ENCODE measurements at regions not wholly inside any gene's neighbourhood (a gene's known extent, or its start where the extent isn't known, plus 50 kb on each side); places are given as distances from the start of the nearest gene placed in this dataset.

DNA sequence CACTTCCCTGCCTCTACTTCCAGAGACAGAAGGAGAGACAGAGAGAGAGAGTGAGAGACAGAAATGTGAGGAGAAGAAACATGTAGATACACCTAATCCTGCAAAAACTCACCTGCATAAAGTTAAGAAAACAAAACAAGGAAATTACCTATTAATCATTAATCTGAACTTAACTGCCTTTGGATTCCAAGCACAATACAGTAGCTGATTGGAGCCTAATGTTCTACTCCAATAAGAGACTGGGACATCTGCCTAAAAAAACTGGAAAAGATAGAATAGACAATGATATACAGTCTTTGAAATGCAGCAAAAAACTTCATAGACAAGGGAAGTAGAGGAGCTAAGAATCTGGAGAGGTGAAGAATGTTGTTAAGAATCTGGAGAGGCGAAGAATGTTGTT lies 910.2 kb upstream of the SLC10A2 start:
- intact Hi-C loops (cut with micrococcal nuclease) = no loop called here

DNA sequence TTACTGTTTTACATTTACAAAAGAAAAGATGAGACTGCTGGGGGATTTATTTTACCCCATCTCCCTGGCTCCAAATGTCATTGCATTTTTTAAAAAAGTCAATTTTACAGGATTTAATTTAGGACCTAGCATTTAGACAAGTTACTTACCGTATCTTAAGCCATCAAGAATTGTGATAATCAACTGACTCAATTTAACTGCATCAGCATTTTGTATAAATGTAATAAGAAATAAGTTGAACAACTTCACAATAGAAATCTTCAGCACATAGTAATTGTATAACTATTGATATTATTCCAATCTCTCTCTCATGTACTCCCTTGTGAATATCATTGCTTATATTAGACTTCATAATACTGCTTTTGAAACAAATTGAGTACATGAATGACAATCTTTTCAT lies 907.5 kb upstream of the SLC10A2 start:
- intact Hi-C loops (cut with micrococcal nuclease) = no loop called here

DNA sequence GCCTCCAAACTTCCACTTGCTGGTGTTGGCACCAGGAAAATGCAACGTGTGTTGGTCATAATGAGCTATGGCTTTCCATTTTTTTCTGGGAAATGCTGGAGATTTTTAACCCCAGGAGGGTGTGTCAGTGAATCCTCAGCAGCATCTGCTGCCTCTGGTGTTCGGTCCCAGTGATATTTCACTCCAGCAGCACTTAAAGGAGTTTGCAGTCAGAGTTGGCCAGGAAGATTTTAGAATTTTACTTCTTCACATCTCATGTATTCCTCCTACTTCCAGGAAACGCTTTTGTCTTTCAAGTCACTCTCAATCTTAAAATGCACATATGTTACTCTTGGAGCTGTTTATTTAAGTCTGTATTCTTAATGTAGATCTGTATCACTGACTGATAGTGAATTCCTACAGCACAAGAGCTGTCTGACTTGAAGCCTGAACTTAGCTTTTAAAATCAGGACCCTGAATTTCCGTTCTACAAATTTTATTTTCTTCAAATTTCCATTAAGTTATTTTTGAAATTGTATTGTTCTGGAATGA lies 903.4 kb upstream of the SLC10A2 start:
- intact Hi-C loops (cut with micrococcal nuclease) = no loop called here

DNA sequence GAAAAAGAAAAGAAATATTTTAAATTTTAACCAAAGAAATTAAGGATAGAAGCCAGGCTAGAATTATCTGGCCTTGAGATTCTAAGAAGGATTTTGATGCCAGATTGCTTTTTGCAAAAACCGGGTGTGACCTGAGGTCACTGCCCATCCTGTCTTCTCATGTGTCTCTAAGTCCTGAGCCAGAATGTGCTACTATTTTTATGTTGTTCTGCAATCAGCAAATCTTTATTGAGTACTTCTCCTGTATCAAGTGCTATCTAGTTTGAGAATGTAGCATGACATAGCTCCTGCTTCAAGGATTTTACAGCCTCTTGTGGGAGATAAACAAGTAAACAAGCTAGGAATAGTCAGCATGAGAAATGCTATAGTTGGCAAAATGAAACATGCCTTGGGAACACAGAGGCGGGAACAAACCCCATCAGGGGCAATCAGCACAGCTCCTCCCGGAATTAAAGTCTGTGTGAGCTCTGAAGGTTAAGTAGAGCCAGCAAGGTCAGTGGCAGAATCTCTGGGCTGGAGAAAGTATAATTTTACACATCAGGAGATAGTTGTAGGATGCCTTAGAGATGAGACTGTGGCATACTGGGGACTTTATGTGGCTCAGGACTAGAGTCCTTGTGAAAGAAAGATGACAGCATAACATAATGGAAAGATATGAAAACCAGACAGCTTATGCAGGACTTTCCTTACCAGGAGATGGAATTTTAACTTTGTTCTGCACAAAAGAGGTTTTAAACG lies 899.5 kb upstream of the SLC10A2 start:
- intact Hi-C loops (cut with micrococcal nuclease) = no loop called here

DNA sequence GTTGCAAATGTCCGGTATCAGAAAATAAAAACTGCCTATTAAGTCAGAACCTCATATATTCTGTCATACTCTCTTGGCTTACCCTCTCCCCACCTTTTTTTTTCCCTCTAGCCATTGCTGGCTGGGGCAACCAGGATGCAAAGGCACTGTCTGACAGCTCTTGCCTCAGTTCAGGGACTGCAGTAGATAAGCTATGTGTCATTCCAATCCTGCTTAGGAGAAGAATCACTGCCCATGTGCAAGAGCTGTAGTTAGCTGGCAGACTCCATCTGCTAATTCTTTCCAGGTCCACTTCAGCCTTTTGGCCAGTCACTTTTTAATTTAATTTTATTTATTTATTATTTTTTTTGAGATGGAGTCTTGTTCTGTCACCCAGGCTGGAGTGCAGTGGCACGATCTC lies 895.6 kb upstream of the SLC10A2 start:
- intact Hi-C loops (cut with micrococcal nuclease) = no loop called here

DNA sequence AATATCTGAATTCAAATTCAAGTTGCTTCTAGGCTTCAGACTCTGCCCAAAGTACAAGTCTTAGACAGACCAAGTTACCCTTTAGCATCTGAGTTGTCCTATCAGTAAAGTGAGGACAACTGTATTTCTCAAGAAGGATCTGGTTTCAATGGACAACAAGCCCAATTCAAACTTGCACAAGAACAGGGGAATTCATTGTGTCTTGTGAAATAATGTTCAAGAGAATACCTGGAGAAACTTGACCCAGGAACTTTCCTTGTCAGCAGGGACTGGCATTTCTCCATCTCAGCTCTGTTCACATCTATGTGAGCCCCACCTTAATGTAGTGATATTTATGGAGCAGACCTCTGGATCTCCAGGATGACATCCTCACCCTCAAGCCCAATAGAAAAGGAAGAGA lies 894.9 kb upstream of the SLC10A2 start:
- intact Hi-C loops (cut with micrococcal nuclease) = no loop called here

DNA sequence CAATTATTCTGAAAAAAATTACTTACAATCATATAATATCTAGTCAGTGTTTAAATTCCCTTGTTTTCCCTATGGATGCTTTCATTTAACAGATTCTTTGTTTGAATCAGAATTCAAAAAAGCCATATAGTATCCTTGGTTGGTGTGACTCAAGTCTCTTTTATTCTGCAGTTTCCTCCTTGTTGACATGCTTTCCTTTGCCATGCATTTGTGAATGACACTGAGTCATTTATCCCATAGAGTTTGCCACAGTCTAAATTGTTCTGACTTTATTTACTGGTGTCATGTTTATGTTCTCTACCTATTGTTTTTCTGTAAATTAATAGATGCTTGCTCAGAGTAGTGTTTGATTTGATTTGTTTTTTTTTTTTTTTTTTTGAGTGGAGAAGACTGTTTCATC lies 893.8 kb upstream of the SLC10A2 start:
- intact Hi-C loops (cut with micrococcal nuclease) = no loop called here

DNA sequence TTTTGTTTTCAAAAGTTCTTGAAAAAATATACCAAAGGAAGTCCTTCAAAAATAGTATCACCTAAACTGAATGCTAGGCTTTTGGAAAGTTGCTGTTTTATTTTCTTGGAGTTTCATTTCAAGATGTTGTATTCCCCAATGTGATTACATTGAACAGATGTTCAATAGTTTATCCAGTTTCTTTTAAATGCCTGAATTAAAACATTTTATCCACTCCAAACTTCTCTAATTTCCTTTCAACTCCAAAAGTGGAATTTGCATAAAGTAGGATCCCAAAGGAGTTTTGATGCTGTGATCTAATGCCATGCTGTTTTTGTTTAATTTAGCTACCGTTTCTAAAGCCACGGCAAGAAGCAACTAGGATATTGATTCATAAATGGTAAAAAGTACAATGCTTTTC lies 892.5 kb upstream of the SLC10A2 start:
- intact Hi-C loops (cut with micrococcal nuclease) = no loop called here

DNA sequence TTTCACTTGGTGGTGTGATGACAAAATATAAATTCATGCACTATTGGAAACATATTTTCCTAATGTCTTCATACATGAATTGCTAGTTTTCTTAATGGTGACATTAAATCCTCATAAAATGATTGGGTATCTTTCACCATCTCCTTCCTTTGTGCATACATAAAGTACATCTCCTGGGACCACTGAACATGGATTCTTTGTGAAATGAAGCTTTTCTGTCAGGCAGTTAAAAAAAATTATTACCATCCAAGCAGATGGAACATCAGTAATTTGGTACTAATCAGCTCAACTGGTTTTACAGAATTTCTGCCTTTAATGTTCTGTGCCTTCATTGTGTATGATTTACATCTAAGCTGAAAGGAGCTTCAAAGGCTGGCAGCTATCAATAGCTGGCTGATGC lies 891.7 kb upstream of the SLC10A2 start:
- intact Hi-C loops (cut with micrococcal nuclease) = no loop called here

DNA sequence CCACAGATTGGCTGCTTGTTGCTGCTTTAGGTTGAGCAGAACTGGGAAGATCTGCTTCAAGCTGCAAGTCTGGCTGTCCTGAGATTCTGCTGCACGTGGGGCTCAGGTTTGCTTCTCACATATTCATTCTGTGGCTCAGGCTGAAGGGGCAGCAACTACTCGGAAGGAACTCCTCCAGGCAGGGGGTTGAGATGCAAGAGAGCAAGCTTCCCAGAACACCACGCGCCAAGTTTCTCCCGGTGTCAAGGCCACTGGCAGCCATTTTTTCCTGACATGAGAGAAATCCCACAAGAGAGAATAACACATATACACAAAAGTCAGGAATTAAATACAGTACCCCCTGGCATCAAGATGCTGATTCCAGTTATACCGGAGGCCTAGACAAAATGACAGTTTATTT lies 887.6 kb upstream of the SLC10A2 start:
- intact Hi-C loops (cut with micrococcal nuclease) = no loop called here

DNA sequence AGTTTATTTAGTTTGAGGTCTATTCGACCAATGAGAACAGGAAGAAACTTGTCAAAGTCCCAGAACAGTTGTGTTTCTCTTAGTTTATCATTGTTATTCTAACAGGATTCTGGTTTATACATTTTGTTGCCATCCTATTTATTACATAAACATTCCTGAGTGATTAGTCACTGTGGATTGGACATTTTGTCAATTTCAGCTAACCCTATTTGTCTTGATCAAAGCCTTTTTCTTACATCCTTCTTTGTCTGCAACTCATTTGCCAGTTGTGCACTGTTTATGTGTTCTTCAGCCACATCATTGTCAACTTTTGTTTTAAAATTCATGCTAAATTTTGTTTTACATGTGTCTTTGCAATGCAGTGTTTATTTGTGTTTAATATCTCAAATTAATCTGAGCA lies 886.0 kb upstream of the SLC10A2 start:
- intact Hi-C loops (cut with micrococcal nuclease) = no loop called here

DNA sequence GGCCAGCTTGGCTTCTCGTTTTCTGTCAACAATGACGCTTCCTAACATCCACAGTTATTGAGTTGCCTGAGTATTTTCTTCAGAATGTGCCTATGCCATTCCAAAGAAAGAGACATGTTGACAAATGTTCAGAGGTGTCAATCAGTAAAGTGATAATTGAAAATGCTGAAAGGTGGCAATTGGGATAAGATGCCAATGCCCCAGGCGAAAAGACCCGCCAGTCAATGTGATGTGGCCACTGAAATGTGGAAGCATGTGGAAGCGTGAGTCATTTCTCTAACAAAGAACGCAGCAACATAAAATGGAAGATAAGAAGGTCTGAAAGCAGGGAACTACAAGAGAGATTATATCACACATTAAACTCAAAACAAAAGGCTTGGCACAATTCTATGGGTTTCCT lies 882.2 kb upstream of the SLC10A2 start:
- intact Hi-C loops (cut with micrococcal nuclease) = no loop called here

DNA sequence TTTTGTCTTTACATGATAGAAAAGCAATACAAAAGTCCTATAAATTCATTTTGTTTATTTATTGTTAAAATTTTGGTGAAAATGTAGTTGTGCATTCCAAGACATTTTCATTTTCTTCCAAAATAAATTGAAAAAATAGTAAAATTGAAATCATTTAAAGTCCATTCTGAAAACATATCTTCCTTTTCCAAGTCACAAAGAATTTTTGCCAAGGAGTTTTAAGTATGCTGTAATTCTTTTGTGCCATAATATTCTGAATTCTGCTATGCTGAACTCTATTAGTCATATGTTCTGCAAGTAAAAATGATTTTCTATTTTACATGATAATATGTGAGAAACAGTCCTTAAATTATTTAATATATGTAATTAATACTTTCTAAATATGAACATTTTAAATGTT lies 879.6 kb upstream of the SLC10A2 start:
- intact Hi-C loops (cut with micrococcal nuclease) = no loop called here

DNA sequence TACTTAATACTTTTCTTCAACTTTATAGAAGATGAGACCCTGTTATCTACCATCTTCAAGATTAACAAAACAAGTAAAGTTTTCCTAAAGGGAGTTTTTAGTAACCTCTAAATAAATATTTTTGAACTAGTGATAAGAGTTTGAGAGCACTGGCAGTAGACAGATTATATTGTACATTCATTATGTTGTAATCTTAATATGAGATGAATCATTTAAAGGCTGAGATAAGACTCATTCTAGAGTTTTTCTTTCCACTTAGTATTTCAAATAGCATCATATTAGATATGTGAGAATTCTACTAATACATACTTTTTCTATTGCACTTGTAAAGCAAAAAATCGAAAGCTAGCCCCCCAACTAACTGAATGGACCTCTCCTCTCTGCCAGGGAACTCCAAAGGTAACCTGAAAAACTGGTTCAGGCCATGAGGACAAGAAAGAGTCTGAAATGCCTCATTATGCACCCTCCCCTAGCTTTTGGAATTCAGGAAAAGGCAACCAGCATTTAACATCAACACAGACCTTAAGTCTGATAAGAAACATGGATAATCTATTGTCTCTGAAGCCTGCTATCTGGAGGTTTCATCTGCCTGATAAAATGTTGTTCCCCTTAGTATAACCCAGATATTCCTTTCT lies 875.4 kb upstream of the SLC10A2 start:
- intact Hi-C loops (cut with micrococcal nuclease) = no loop called here

DNA sequence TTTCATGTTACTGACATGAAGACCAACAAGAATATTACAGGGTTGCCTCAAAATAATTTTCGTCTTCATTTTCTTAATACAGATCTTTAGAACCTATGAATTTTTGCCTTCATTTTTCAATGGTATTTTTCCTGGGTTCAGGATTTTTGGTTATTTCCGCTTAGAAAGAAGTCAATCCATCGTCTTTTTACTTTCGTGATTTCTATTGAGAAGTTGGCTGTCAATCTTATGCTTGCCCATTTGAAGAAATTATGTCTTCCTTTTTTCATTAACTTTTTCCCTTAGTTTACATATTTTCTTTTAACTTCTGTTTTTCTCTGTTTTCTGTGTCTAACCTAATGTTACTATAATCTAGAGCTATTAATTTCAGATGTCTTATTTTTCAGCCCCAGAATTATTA lies 868.9 kb upstream of the SLC10A2 start:
- intact Hi-C loops (cut with micrococcal nuclease) = no loop called here

DNA sequence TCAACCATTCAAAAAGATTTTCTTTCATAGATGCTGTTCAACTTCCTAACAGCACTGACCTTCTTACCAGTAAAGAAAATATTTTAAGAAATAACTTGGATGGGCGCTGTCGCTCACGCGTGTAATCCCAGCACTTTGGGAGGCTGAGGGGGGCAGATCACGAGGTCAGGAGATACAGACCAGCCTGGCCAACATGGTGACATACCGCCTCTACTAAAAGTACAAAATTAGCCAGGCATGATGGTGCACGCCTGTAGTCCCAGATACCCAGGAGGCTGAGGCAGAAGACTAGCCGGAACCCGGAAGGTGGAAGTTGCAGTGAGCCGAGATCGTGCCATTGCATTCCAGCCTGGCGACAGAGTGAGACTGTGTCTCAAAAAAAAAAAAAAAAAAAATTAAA lies 865.7 kb upstream of the SLC10A2 start:
- intact Hi-C loops (cut with micrococcal nuclease) = no loop called here

DNA sequence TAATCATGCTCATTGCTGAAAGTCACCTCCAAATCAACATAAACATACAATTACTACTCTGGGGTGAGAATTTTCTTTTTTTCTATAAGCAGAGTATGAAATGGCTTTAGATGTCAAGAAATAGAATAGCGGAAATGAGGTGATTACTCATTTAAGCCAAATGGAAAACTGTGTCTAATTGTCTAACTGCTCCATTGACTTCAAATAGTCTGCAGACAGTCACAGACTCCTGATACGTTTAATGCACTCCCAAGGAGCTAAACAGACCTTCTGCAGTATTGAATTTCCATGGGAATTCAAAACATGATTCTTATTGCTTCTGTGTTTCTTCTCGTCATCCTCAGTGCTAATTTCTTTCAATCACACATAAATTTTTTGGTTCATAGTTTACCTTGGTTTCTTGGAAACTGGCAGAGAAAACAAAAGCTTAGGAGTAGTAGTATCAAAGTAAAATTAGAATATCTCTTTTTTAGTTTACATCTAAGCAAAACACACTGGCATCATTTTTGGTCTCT lies 865.2 kb upstream of the SLC10A2 start:
- intact Hi-C loops (cut with micrococcal nuclease) = no loop called here

DNA sequence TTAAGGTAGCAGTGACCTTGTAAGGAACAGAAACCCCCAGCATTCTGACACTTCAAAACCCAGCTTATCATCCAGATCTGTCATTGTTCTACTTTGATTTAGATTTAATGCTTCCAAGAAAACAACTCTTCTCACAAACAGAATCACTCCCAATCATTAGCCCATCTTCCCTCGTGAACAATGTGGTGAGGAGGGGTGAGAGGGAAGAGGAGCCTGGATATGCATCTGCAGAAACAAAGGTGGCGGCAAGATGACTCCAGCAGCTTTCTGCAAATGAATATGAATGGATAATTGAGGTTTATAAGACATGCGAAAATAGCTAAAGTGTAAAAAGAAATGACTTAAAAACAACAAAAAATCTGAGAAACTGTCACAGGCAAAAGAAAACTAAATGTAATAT lies 859.9 kb upstream of the SLC10A2 start:
- intact Hi-C loops (cut with micrococcal nuclease) = no loop called here

DNA sequence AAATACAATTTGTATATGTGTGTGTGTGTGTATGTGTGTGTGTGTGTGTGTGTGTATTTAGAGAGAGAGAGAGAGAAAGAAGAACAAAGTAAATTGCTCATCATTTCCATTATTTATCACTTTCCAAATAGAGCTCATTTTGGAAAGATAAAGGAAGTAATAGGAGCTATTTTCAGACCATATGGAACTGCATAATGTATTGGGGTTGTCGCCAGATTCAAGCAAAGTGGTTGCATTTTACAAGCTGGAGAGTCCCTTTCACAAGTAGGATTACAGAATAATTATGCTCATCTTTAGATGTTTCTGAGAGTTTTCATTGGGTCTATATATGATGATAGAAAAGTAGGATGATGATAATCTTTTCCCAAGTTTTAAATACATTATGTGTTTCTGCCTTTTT lies 842.7 kb upstream of the SLC10A2 start:
- intact Hi-C loops (cut with micrococcal nuclease) = no loop called here

DNA sequence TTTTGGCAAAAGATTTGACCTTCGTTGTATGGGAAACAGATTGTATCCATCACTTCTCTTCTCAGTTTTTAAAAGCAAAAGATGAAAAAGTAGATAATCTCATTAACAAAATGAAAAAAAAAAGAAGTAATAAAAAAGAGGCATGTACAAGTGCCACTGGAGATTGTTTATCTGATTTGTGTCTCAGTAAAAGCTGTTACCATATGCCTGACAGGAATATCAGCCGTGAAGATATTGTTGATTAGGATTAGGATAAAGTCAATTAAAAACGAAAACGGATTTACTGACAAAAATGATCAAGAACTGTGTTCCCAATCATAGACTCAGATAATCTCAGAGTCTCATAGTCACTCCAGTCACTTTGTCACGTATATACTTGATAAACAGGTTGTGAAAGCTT lies 842.1 kb upstream of the SLC10A2 start:
- intact Hi-C loops (cut with micrococcal nuclease) = no loop called here

DNA sequence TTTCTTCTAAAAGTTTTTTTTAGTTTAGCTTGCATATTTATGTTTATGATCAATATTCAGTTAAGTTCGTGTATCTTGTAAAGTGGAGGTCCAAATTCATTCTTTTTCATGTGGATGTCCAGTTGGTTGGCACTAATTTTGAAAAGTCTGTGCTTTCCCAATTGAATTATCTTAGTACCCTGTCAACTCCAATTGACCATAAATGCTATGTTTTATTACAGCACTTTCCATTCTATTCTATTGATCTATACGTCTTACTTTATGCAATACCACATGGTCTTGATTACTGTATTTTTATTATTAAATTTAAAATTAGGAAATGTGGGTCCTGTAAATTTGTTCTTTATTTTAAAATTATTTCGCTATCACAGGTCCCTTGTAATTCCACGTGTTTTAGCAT lies 837.6 kb upstream of the SLC10A2 start:
- intact Hi-C loops (cut with micrococcal nuclease) = no loop called here

DNA sequence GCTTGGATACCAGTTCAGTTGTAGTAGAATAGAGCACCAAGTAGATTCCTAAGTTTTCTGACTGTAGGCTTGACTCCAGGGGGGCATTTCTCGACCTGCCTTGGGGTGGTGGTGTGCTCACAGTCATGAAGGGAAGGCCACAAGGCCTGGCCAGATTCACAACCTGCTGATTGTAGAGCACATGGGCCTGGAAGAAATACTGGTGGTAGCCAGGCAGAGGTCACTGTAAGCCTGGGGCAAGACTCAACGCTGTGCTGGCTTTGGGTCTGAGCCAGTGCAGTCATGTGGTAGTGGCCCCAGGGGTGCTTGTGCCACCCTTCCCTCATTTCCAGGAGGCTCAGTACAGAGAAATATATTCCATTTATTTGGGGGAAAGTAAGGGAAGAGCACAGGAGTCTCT lies 832.3 kb upstream of the SLC10A2 start:
- intact Hi-C loops (cut with micrococcal nuclease) = no loop called here

All from T-helper 1 cell treated with Interleukin-12 subunit alpha and Interleukin-12 subunit beta and Interleukin-4 antibody, amounts not matched to agents 30 ng/mL and 1 ng/mL, for 36 hours (primary cell).